IgD-negative memory B cell (primary cell): ENCODE measurements at regions not wholly inside any gene's neighbourhood (a gene's known extent, or its start where the extent isn't known, plus 50 kb on each side); places are given as distances from the start of the nearest gene placed in this dataset.
A peak's percentile ranks its signal among the peaks of the same experiment; 100 is the strongest.

ENCODE experiments used
- H3K27ac Mint-ChIP-seq, 3 donors: one replicate each; pipeline ENCODE4 v1.8.0; 2020 to 2022; ENCODE audit warnings: mild to moderate bottlenecking in 3 of 3, mixed read lengths in 3 of 3, moderate library complexity in 1 of 3
- H3K27me3 Mint-ChIP-seq: one replicate; pipeline ENCODE4 v1.8.0; 2021; ENCODE audit warnings: mixed read lengths
- H3K36me3 Mint-ChIP-seq: one replicate; pipeline ENCODE4 v1.8.0; 2020; ENCODE audit warnings: mild to moderate bottlenecking, mixed read lengths
- H3K4me1 Mint-ChIP-seq, 3 donors: one replicate each; pipeline ENCODE4 v1.8.0; 2020 to 2022; ENCODE audit warnings: mixed read lengths in 3 of 3, mild to moderate bottlenecking in 1 of 3
- H3K4me3 Mint-ChIP-seq, 4 donors: one replicate each; pipeline ENCODE4 v1.8.0; 2020 to 2022; ENCODE audit warnings: mild to moderate bottlenecking in 4 of 4, mixed read lengths in 4 of 4, moderate library complexity in 3 of 4
- H3K9me3 Mint-ChIP-seq, 3 donors: one replicate each; pipeline ENCODE4 v1.8.0; 2020 to 2021; ENCODE audit warnings: mixed read lengths in 3 of 3, mild to moderate bottlenecking in 1 of 3

GRCh38 chr5:108634010-108634616 is 113.6 kb upstream of the FER start:
- H3K4me1 Mint-ChIP-seq, result peaks cover 0 to 3% (median 0%) of the 10 kb centered on the region in 3 donors
- H3K27ac Mint-ChIP-seq, result no peak overlapping the region
- peaks cover 1% of the 10 kb centered on the region for H3K36me3 Mint-ChIP-seq
- H3K9me3 Mint-ChIP-seq, result no peaks in the 10 kb centered on the region
- H3K4me3 Mint-ChIP-seq, result no peak overlapping the region
- H3K27me3 Mint-ChIP-seq, result no peaks in the 10 kb centered on the region

GRCh38 chr5:108629779-108630528 is 117.7 kb upstream of the FER start:
- H3K4me3 Mint-ChIP-seq, result no peak overlapping the region
- H3K4me1 Mint-ChIP-seq, result peaks cover 0 to 5% (median 3%) of the 10 kb centered on the region in 3 donors

GRCh38 chr5:108625654-108626053 is 122.0 kb upstream of the FER start:
- Mint-ChIP-seq H3K4me1 (peaks cover 0 to 3% (median 1%) of the 10 kb centered on the region in 3 donors), H3K4me3 (no peak overlapping the region), H3K27ac (no peak overlapping the region), H3K9me3 (no peaks in the 10 kb centered on the region), H3K27me3 (no peaks in the 10 kb centered on the region), H3K36me3 (no peaks in the 10 kb centered on the region)

More at GRCh38 chr5:108629779-108630528, 117.7 kb upstream of the FER start:
- H3K36me3 Mint-ChIP-seq, result peaks cover 1% of the 10 kb centered on the region
- no peaks in the 10 kb centered on the region for H3K27me3 Mint-ChIP-seq
- H3K9me3 Mint-ChIP-seq, result no peaks in the 10 kb centered on the region
- H3K27ac Mint-ChIP-seq, result no peak overlapping the region

GRCh38 chr5:108623826-108624225 is 123.9 kb upstream of the FER start:
- Mint-ChIP-seq H3K9me3 (no peaks in the 10 kb centered on the region), H3K4me1 (peaks cover 0 to 3% (median 1%) of the 10 kb centered on the region in 3 donors), H3K27me3 (no peaks in the 10 kb centered on the region), H3K36me3 (no peaks in the 10 kb centered on the region), H3K4me3 (no peak overlapping the region), H3K27ac (no peak overlapping the region)

GRCh38 chr5:108620516-108620915 is 127.2 kb upstream of the FER start:
- H3K36me3 Mint-ChIP-seq, result no peaks in the 10 kb centered on the region
- H3K9me3 Mint-ChIP-seq, result peaks cover 0 to 1% (median 0%) of the 10 kb centered on the region in 3 donors
- H3K27me3 Mint-ChIP-seq, result no peaks in the 10 kb centered on the region
- H3K4me3 Mint-ChIP-seq, result peak overlapping the region in 1 of 4 donors; percentile 65
- no peak overlapping the region for H3K27ac Mint-ChIP-seq
- peaks cover 0 to under 1% (median under 1%) of the 10 kb centered on the region in 3 donors for H3K4me1 Mint-ChIP-seq

- no peaks in the 10 kb centered on the region for H3K4me1 Mint-ChIP-seq
- H3K27ac Mint-ChIP-seq, result peak overlapping the region in 1 of 3 donors; percentile 18
- no peak overlapping the region for H3K4me3 Mint-ChIP-seq
- H3K27me3 Mint-ChIP-seq, result no peaks in the 10 kb centered on the region
- H3K36me3 Mint-ChIP-seq, result no peaks in the 10 kb centered on the region
- H3K9me3 Mint-ChIP-seq, result peaks cover 0 to 1% (median 0%) of the 10 kb centered on the region in 3 donors
These were observed 127.9 kb upstream of the FER start for GRCh38 chr5:108619815-108620214.

GRCh38 chr5:108617467-108618435 is 129.9 kb upstream of the FER start:
- no peaks in the 10 kb centered on the region for H3K4me1 Mint-ChIP-seq
- H3K4me3 Mint-ChIP-seq, result no peak overlapping the region
- H3K36me3 Mint-ChIP-seq, result no peaks in the 10 kb centered on the region
- peaks cover 2% of the 10 kb centered on the region for H3K27me3 Mint-ChIP-seq
- peaks cover 0 to 4% (median 1%) of the 10 kb centered on the region in 3 donors for H3K9me3 Mint-ChIP-seq
- H3K27ac Mint-ChIP-seq, result no peak overlapping the region

GRCh38 chr5:108615216-108615615 is 132.5 kb upstream of the FER start:
- no peak overlapping the region for H3K4me3 Mint-ChIP-seq
- peaks cover 2% of the 10 kb centered on the region for H3K27me3 Mint-ChIP-seq
- peaks cover 0 to 12% (median 8%) of the 10 kb centered on the region in 3 donors for H3K9me3 Mint-ChIP-seq
- no peaks in the 10 kb centered on the region for H3K36me3 Mint-ChIP-seq
- H3K27ac Mint-ChIP-seq, result no peak overlapping the region
- no peaks in the 10 kb centered on the region for H3K4me1 Mint-ChIP-seq

GRCh38 chr5:108607421-108607820 is 140.3 kb upstream of the FER start:
- Mint-ChIP-seq H3K4me1 (peaks cover 0 to 2% (median 2%) of the 10 kb centered on the region in 3 donors), H3K27ac (no peak overlapping the region), H3K36me3 (no peaks in the 10 kb centered on the region), H3K9me3 (peaks cover 1 to 8% (median 8%) of the 10 kb centered on the region in 3 donors), H3K4me3 (no peak overlapping the region), H3K27me3 (peaks cover 1% of the 10 kb centered on the region)

GRCh38 chr5:108606185-108606584 is 141.5 kb upstream of the FER start:
- Mint-ChIP-seq H3K27ac (no peak overlapping the region), H3K27me3 (peaks cover 1% of the 10 kb centered on the region), H3K4me3 (no peak overlapping the region), H3K4me1 (peaks cover 0 to 2% (median 2%) of the 10 kb centered on the region in 3 donors), H3K9me3 (peaks cover 0 to 4% (median 1%) of the 10 kb centered on the region in 3 donors), H3K36me3 (no peaks in the 10 kb centered on the region)

- Mint-ChIP-seq H3K4me1 (peaks cover 0 to 2% (median 2%) of the 10 kb centered on the region in 3 donors), H3K36me3 (no peaks in the 10 kb centered on the region), H3K27me3 (peaks cover 1% of the 10 kb centered on the region), H3K9me3 (peaks cover 0 to 2% (median 0%) of the 10 kb centered on the region in 3 donors), H3K4me3 (no peak overlapping the region), H3K27ac (no peak overlapping the region)
These were observed 144.9 kb upstream of the FER start for GRCh38 chr5:108602830-108603229.

GRCh38 chr5:108590799-108591198 is 156.9 kb upstream of the FER start:
- Mint-ChIP-seq H3K4me3 (no peak overlapping the region), H3K9me3 (peaks cover 0 to 3% (median 0%) of the 10 kb centered on the region in 3 donors), H3K36me3 (no peaks in the 10 kb centered on the region), H3K27me3 (peaks cover 2% of the 10 kb centered on the region), H3K27ac (no peak overlapping the region), H3K4me1 (no peaks in the 10 kb centered on the region)

GRCh38 chr5:108588323-108588722 is 159.4 kb upstream of the FER start:
- H3K27ac Mint-ChIP-seq, result no peak overlapping the region
- H3K27me3 Mint-ChIP-seq, result peaks cover 4% of the 10 kb centered on the region
- no peaks in the 10 kb centered on the region for H3K4me1 Mint-ChIP-seq
- H3K36me3 Mint-ChIP-seq, result no peaks in the 10 kb centered on the region
- peaks cover 0 to 3% (median 1%) of the 10 kb centered on the region in 3 donors for H3K9me3 Mint-ChIP-seq
- no peak overlapping the region for H3K4me3 Mint-ChIP-seq

- Mint-ChIP-seq H3K4me3 (no peak overlapping the region), H3K4me1 (no peaks in the 10 kb centered on the region), H3K27ac (no peak overlapping the region), H3K27me3 (peaks cover 4% of the 10 kb centered on the region), H3K36me3 (no peaks in the 10 kb centered on the region), H3K9me3 (peaks cover 0 to 3% (median 1%) of the 10 kb centered on the region in 3 donors)
These were observed 159.9 kb upstream of the FER start for GRCh38 chr5:108587821-108588220.

GRCh38 chr5:108581026-108581425 is 166.7 kb upstream of the FER start:
- H3K4me1 Mint-ChIP-seq, result no peaks in the 10 kb centered on the region
- H3K27me3 Mint-ChIP-seq, result peaks cover 6% of the 10 kb centered on the region

More at GRCh38 chr5:108581026-108581425, 166.7 kb upstream of the FER start:
- no peaks in the 10 kb centered on the region for H3K36me3 Mint-ChIP-seq
- H3K27ac Mint-ChIP-seq, result no peak overlapping the region
- no peak overlapping the region for H3K4me3 Mint-ChIP-seq
- H3K9me3 Mint-ChIP-seq, result peaks cover 0 to 1% (median 0%) of the 10 kb centered on the region in 3 donors
